GM18909 (cell line): ENCODE measurements at regions not wholly inside any gene's neighbourhood (a gene's known extent, or its start where the extent isn't known, plus 50 kb on each side); places are given as distances from the start of the nearest gene placed in this dataset.
"Not testable (repeated sequence)": the region's sequence is repeated elsewhere in the genome, so short reads cannot be mapped to it uniquely, and the experiment has no call there.

Experiments used
- ATAC-seq: cut with Tn5 transposase; IDR thresholded peaks from one replicate; pipeline ENCODE4 v1.9.1; 2021; ENCODE audit warnings: mild to moderate bottlenecking; ENCODE audit not compliant: unreplicated experiment, poor library complexity

- ATAC-seq: no peak
Measured at GRCh38 chr4:83947125-83947829, 411.4 kb downstream of the GPAT3 start.

GRCh38 chr4:83943691-83944090, 407.8 kb downstream of the GPAT3 start:
- ATAC-seq: not testable (repeated sequence)

GRCh38 chr4:83932750-83933391, 397.0 kb downstream of the GPAT3 start:
- no peak for ATAC-seq

- ATAC-seq: no peak
Measured at GRCh38 chr4:83931659-83932438, 395.9 kb downstream of the GPAT3 start.

GRCh38 chr4:83929550-83929949, 393.6 kb downstream of the GPAT3 start:
- no peak for ATAC-seq

- no peak for ATAC-seq
Measured at GRCh38 chr4:83926950-83927349, 391.0 kb downstream of the GPAT3 start.

- ATAC-seq: no peak
Measured at GRCh38 chr4:83923341-83923740, 387.4 kb downstream of the GPAT3 start.

- ATAC-seq: no peak
Measured at GRCh38 chr4:83922402-83922801, 386.5 kb downstream of the GPAT3 start.

- no peak for ATAC-seq
Measured at GRCh38 chr4:83921124-83921523, 385.2 kb downstream of the GPAT3 start.

- no peak for ATAC-seq
Measured at GRCh38 chr4:83920375-83920774, 384.5 kb downstream of the GPAT3 start.

- no peak for ATAC-seq
Measured at GRCh38 chr4:83917572-83917971, 381.7 kb downstream of the GPAT3 start.

- no peak for ATAC-seq
Measured at GRCh38 chr4:83910693-83911092, 374.8 kb downstream of the GPAT3 start.

GRCh38 chr4:83906561-83906960, 370.7 kb downstream of the GPAT3 start:
- no peak for ATAC-seq

GRCh38 chr4:83905952-83906351, 370.0 kb downstream of the GPAT3 start:
- no peak for ATAC-seq

GRCh38 chr4:83903740-83904139, 367.8 kb downstream of the GPAT3 start:
- ATAC-seq: not testable (repeated sequence)

- no peak for ATAC-seq
Measured at GRCh38 chr4:83894831-83895230, 358.9 kb downstream of the GPAT3 start.

- no peak for ATAC-seq
Measured at GRCh38 chr4:83890816-83891215, 354.9 kb downstream of the GPAT3 start.

GRCh38 chr4:83890231-83890630, 354.3 kb downstream of the GPAT3 start:
- ATAC-seq: no peak

- no peak for ATAC-seq
Measured at GRCh38 chr4:83889802-83890201, 353.9 kb downstream of the GPAT3 start.

GRCh38 chr4:83885256-83886182, 349.6 kb downstream of the GPAT3 start:
- ATAC-seq: no peak
